ENCODE measurements at regions not wholly inside any gene's neighbourhood (a gene's known extent, or its start where the extent isn't known, plus 50 kb on each side); places are given as distances from the start of the nearest gene placed in this dataset.

DNA sequence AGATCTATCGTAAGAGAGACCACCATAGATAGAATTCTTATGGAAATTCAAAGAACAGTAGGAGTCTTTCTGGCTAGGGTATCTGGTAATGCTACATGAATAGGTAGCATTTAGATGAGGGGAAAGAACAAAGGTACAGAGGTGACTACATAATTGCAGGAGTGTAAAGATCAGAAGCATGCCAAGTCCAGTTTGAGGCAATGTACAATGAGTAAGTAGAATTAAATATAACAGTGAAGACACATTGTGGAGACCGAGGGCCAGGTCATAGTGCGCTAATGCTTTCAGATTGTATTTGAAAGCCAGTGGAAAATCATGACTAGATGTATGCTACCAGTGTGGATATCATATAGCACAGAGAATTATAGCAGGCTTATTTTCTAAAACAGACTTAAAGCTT is 1611.6 kb upstream of the LRRTM3 start:
- no peak for DNase-seq

DNA sequence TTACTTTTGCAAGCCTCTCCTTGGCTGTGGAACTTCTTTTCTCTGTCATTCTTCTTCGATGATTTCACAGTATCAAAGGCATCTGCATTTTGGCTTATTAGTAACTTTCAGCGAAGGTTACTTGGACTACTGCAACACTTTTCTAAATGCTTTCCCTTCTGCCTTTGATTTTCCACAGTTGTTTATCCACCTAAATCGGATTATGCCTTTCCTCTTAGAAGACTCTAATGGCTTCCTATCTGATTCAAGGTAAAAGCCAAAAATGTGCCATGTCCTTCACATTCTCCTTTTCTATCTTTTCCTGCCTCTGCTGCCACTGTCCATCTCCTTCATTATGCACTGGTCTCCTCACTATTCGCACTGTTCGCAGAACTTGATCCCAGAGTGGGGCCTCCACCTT is 1606.3 kb upstream of the LRRTM3 start:
- no peak for DNase-seq

DNA sequence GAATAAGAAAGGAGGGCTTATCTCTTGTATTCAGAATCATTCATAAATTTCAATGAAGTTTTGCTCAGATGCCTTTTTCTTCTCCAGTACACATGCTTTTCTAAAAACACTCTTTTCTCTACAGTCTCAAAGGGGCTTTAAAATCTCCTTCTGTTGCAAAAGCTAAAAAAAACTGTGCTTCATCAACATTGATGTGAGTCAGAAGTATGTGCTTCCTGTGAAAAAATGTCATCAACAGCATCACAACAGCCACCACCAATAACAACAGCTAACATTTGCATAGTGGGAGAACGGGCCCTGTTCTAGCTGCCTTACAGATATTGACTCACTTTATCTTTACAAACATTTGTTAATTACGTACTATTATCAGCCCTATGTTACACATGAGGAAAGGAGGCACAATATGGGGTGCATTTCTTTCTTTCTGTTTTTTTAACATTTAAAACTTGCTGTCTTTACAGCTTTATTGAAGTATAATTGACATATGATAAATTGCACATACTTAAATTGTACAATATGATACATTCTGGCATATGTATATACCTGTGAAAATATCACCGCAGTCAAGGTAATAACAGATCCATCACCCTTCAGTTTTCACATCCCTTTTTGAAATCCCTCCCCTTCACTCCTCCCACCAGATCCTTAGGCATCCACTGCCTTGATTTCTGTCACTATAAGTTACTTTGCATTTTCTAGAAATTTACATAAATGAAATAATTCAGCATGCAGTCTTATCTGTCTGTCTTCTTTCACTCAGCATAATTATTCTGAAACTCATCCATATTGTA is 1605.4 kb upstream of the LRRTM3 start:
- DNase-seq: no peak

DNA sequence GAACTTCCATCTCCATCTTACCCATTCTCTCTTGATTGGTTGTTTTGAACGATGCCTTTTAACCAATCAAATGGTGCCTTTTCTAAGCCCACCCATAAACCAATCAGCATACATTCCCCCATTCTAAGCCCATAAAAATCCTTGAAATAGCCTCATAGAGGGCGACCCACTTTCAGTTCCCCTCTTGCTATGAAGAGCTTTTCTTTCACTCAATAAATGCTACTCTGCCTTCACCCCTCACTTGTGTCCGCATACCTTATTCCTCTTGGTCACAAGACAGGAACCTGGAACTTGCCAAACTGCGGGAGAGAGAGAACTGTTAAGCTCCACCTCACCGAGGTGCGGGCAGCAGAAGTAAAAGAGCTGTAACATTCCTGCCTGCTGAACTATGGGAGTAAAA is 1602.0 kb upstream of the LRRTM3 start:
- DNase-seq: no peak

DNA sequence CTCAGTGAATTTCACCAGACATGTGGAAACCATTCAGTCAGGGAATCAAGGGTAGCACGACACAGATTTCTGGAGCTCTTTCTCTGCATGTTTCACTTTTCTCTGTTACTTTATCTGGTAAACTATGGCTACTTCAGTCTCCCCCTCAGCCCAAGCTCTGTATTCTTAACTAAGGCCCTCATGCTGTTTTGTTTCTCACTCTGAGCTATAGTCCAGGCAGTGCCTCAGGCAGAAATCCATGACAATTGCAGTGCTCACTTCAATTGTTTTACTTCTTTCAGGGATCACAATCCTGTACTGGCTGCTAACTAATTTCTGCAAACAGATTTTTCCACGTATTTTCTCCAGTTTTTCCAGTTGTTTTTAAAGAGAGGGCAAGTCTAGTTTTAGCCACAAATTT is 1599.9 kb upstream of the LRRTM3 start:
- no peak for DNase-seq

DNA sequence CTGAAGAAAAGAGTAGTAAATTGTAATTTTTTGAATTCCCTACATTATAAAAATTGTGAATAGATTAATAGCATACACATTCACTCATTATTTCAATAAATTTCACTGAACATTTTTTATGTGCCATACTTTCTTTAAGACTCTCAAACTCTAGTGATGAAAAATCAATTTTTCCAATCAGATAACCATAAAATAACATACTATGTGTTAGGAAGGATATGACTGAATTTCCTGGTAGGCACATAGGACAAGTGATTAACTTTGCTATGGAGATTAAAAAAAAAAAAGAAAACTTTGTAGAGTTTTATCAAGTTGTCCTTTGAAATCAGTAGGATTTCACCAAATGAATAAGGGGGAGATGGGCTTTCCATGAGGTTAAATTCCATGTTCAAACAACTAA is 1597.3 kb upstream of the LRRTM3 start:
- DNase-seq: no peak

DNA sequence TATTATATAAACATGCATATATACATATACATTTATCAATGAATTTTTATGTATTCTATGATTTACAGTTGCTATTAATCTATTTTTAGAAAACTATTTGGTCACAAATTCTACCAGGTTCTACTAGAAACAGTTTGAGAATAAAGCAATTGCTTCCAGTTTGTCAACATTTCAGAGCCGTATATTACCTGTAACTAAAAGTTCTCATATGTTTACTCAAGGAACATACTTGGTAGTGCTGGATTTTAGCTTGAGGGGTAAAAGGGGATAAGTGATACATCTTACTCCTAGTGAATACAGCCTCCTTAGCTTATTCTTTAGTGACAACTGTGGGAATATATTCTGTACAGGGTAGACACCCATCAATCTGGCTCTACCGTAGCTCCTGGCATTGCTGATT is 1590.5 kb upstream of the LRRTM3 start:
- no peak for DNase-seq

DNA sequence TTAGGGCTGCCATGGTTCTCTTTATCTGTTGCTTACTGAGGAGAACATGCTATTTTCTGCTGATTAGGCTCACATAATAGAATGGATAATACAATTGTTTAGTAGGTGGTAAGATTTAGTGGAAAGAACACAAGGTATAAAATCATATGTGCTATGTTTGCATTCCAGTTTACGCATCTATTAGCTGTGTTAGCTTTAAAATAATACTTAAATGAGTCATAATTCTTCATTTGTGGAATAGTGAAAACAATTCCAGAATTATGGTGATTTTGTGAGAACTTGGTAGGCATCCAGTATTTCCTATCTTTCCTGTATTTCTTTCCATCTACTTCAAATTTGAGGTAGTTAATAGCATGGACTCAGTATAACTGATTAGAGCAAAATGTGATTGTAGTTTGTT is 1585.5 kb upstream of the LRRTM3 start:
- DNase-seq: no peak

DNA sequence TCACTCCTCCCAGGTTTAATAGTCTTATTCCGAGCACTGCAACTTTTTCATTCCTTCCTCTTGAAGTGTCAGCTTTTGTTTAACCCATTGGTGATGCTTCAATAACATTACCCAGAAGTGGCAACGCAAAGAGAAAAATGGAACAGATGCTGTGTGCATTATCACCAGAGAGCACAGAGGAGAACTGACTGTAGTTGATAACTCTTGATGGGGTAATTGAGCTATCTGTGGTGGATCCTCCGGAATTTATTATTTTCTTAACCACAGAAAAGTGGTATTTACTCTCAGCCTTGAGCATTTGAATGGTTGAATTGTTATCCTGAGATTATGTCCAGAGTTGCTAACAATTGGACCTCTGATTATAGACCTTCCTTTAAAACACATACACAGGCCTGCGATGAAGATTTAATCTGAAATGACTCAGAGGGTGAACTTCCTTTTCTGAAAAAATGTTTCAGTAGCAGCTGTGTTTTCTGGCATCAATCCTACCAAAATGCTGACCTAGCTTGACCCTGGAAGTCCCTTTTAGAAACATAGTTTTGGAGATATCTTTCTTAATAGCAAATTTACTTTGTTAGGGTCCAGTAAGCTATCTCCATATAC is 1584.4 kb upstream of the LRRTM3 start:
- DNase-seq: no peak

DNA sequence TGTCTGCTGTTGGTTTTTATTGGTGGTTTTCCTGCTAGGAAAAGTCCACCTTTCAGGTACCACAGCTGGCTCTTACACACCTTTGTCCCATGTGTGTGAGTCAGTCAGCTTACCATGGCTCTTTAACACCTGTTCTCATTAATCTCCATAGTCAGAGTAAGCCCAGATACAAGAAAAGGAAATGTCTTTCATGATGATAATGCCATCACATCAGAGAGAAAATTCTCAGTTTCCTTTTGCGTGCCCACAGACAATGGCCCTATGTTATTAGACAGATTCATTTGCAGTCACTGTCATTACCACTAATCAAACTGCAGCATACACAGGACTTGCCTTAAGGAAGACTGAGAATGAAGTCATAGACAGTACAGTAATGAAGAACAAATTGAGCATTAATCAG is 1583.6 kb upstream of the LRRTM3 start:
- DNase-seq: no peak

DNA sequence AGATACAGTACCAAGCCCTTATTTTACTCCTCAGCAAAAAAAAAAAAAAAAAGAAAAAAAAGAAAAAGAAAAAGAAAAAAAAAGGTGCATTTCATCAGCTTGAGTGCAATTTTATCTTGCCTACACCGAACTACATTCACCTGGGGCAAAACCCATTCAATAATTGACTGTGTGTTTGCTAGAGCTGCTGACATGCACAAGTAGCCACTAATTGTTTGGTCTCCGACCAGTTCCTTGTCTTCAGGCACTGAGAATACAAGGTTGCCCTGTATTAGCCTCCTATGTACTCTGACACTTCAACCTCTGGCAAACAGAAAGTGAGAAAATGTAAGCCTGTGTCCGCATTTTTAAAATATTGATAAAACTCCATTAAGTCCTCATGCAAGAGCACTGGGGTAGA is 1579.4 kb upstream of the LRRTM3 start:
- DNase-seq: no peak

DNA sequence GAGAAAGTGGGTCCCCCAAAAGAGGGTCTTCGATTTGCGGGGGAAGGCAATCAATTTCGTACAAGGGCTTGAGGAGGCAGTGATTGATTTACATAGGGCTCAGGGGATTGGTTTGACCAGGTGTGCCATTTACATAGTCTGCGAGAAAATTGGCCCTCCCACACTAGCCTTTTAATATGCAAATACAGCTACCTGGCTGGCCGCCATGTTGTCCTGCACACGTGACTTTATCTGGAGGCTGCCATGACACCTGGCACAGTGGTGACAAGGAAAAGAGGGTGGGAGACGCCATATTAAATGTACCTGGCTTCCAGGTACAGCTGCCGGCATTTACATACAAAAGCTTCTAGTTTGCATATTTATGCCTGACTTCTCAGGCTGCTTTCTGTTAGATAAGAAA is 1577.2 kb upstream of the LRRTM3 start:
- DNase-seq: no peak

DNA sequence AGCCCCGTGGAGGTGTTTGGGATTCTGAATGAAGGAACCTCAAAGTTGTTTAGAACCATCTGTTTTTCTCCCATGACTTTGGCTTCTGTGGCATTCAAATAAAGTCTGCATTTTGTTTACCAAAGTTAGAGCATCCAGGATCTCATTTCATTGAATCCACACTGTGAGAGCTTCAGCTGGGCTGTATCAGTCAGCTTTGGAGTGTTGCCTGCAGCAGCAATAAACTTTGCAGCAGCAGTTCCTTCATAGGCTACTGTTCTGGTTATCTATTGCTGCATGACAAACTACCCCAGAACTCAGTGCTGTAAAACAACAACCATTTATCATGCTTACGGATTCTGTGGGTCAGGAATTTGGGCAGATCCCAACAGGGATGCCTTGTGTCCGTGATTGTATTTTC is 1575.2 kb upstream of the LRRTM3 start:
- DNase-seq: no peak

DNA sequence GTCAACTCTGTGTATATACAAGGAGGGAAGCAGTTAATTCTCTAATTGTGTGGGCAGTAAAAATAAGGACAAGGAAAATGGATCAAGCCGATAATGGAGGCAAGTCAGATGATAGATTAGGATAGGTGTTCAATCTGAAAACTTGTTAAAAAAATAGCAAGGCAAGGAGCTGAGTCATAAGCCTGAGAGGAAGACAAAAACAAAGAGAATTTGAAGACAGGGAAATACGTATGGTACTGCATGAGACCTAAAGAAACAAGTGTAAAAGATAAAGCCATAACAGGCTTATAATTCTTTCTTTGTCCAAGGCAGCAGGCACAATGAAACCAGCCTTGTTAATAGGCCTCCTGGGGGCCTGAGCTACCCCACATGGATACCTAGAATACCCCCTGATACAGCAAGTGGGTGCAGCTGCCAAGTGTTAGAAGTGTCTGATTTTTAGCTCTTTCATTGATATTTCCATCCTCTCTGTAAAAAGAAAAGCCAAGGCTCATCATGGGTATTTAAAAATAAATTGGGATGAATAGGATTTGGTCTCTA is 1570.6 kb upstream of the LRRTM3 start:
- no peak for DNase-seq

DNA sequence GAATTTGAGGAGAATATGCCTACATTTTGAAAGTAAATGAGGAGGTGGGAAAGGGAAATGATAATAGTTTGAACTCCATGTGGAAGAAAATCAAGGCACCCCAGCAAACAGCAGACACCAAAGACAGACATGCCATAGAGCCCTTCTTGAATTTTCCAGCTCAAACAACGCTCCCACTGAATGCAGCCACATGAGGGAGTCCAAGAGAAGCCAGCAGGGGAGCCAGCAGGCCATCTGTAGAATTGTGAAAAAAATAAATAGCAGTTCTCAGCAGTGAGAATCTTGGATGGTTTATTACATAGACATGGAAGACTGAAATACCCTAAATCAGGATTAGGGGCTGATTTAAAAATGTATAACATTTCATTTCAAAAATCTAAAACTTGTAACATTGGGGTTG is 1567.3 kb upstream of the LRRTM3 start:
- peak in 2 of 58 donors; percentile 0 to 3 for DNase-seq

DNA sequence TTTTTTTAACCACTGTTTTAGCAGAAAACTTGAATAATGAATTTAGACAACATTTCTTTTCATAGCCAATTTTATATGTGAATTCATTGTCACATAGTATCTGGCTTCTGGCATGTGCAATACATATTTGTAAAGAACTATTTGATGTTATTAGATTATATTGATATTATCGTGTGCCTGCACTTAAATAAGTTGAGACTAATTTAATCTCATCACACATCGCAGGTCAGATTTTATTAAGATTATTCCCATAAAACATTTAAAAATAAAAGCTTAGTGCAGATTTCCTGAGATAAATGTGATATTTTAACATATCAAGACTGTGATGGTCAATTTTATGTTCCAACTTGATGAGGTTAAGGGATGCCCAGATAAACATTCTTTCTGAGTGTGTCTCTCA is 1565.3 kb upstream of the LRRTM3 start:
- no peak for DNase-seq

DNA sequence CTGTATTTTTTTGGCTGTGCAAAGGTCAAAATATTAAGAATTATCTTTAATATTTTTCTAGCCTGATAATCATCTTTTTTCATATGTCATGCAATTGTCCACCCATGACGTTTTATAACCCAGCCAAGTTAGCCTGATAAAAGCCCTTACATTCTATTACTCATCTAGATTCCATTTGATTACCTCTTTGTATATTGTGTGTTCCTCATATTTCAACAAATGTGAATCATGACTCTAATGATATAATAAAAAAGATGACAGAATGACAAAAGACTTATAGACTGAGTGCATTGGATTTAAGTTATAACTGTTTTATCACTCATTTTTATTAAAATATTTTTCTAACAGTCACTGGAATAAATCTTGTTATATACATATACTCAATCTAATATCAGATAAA is 1560.0 kb upstream of the LRRTM3 start:
- no peak for DNase-seq

DNA sequence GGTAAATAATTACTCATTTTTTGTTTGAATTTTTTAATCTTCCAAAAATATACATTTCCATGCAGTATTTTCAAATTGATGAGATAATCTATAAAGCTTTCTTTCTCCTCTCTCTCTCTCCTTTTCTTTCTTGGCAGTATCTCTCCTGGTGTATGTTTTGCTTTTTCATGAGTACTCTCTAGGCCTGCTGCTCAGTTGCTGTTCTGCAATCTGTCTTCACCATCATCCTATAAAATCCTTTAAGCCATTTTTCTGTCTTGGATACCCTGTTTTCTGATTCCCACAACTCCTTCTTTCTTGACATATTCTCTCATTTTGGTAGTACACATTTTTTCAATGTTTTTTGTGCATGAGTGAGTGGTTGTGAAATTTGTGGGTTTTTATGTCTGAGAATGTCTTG is 1558.1 kb upstream of the LRRTM3 start:
- no peak for DNase-seq

DNA sequence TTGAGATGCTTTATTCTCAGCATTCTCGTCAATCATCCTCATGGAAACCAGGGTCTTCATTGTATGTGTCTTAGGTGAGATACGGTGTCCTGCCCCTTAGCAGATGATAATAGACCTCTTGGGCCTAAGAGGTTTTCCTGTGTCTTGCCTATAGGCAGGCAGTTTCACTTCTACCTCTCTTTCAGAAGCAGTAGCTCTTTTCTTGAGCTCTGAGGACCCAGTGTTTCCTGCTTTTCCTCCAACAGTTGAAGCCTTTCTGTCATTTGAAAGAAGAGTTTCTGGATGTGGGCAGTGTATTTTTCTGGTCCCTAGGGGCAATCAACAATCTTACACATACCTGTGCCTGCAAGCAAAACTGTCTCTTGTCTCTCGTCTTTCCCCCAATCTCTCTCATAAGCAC is 1550.3 kb upstream of the LRRTM3 start:
- no peak for DNase-seq

DNA sequence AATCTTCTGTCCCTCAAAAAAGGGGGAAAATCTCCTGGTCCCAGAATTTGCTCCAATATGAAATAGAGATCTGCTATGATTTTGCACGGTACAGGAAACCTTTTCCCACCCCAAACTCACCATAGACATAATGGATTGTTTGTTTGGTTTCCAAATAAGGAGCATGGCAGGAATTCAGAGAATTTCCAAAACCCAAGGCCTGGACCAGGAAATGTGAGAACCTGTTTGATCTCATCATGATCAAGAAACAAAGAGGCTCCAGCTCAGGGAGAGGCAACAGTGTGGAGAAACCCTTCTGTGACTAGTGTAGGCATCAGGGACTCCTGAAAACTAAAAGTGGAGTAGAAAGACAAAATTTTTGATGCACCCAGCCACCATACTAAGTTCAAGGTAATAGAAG is 1548.1 kb upstream of the LRRTM3 start:
- no peak for DNase-seq

DNA sequence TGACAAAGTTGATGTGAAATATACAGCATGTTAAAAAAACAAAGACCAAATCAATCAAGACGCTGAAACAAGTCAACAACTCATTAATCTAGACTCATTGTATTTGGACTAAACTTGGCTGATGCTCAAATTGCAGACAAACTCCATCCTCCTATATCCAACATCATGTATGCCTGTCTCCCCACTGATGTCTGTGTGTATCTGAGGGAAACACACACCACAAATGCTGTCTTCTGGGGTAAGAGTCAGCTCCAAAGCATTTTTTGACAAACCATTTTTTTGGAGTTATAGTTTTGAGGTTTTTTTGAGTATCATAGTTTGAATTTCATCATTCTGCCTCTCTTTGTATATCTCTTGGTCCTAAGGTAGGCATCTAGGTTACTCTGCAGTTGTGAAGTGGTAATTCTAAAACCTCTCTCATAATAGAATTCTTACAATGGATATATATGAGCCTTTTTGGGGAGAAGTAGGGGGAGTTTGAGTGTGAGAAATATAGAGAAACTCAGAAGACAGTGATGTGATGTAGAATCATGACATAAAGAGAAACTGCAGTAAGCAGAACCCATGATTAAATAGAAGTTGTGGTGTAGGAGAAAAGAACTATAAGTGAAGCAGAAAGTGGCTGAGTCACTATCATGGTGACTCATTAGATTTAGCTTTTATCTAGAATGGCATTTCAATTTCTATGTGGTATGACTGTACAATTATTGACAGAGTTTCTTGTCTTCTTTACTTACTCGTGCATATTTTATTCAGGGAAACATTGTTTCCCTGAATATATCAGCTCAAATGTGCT is 1531.1 kb upstream of the LRRTM3 start:
- DNase-seq: peak in 1 of 58 donors; percentile 1

DNA sequence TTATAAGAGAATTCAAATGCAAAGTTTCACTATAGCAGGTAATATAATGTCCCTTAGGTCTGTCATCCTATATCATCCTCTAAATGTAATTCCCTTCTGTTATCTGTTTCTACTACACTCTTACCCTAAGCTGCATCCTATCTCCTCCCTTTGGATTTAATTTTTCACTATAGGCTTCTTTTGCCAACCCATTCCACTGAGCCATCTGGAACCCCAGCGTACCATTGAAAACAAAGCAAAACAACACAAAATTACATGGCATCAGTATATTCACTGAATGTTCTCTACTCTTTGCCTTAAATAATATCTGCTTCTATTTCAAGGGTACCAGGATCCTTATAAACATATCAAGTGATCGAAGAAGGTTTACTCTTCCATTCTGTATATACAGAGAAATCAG is 1530.2 kb upstream of the LRRTM3 start:
- peak in 4 of 58 donors; percentile 1 to 4 (median 1) for DNase-seq

All from anterior cingulate cortex (tissue), 58 donors.